ENCODE measurements at regions not wholly inside any gene's neighbourhood (a gene's known extent, or its start where the extent isn't known, plus 50 kb on each side); places are given as distances from the start of the nearest gene placed in this dataset.
"Not testable (repeated sequence)": the region's sequence is repeated elsewhere in the genome, so short reads cannot be mapped to it uniquely, and the experiment has no call there.

- no peak for DNase-seq (ENCODE audit: low spot score in 2 of 2)
- no peak overlapping the region for H3K4me3 ChIP-seq
- no peaks in the 10 kb centered on the region for H3K4me1 ChIP-seq
- in situ Hi-C loops (cut with MboI; ENCODE audit: low sequenced_read_pairs): no loop called here
- H3K36me3 ChIP-seq (replicated peaks): no peaks in the 10 kb centered on the region
- no peaks in the 10 kb centered on the region for H3K27me3 ChIP-seq (ENCODE audit: low read depth)
- H3K9me3 ChIP-seq: no peaks in the 10 kb centered on the region
Measured at GRCh38 chr5:18003312-18003711, 369.1 kb downstream of the TAF11L14 start.

- no peaks in the 10 kb centered on the region for H3K36me3 ChIP-seq (replicated peaks)
- no peak overlapping the region for H3K4me3 ChIP-seq
- no peaks in the 10 kb centered on the region for H3K4me1 ChIP-seq
- no peak for DNase-seq (ENCODE audit: low spot score in 2 of 2)
- H3K27me3 ChIP-seq (ENCODE audit: low read depth): no peaks in the 10 kb centered on the region
- H3K9me3 ChIP-seq: no peaks in the 10 kb centered on the region
- in situ Hi-C loops (cut with MboI; ENCODE audit: low sequenced_read_pairs): no loop called here
Measured at GRCh38 chr5:18003784-18004183, 369.5 kb downstream of the TAF11L14 start.

- H3K36me3 ChIP-seq (replicated peaks); in situ Hi-C loops (cut with MboI; ENCODE audit: low sequenced_read_pairs): not testable (repeated sequence)
Measured at GRCh38 chr5:18006235-18006634, 372.0 kb downstream of the TAF11L14 start.

GRCh38 chr5:18008940-18009339, 374.7 kb downstream of the TAF11L14 start:
- no peaks in the 10 kb centered on the region for H3K27me3 ChIP-seq (ENCODE audit: low read depth)
- H3K9me3 ChIP-seq: no peaks in the 10 kb centered on the region
- no peak for DNase-seq (ENCODE audit: low spot score in 2 of 2)
- H3K36me3 ChIP-seq (replicated peaks): no peaks in the 10 kb centered on the region
- in situ Hi-C loops (cut with MboI; ENCODE audit: low sequenced_read_pairs): no loop called here
- H3K4me1 ChIP-seq: no peaks in the 10 kb centered on the region
- H3K4me3 ChIP-seq: no peak overlapping the region

More at GRCh38 chr5:18006235-18006634, 372.0 kb downstream of the TAF11L14 start:
- not testable (repeated sequence) for H3K27me3 ChIP-seq (ENCODE audit: low read depth); H3K9me3 ChIP-seq; H3K4me3 ChIP-seq; DNase-seq (ENCODE audit: low spot score in 2 of 2); H3K4me1 ChIP-seq

GRCh38 chr5:18010053-18010452, 375.8 kb downstream of the TAF11L14 start:
- DNase-seq (ENCODE audit: low spot score in 2 of 2): no peak
- H3K4me3 ChIP-seq: no peak overlapping the region
- no peaks in the 10 kb centered on the region for H3K27me3 ChIP-seq (ENCODE audit: low read depth)
- in situ Hi-C loops (cut with MboI; ENCODE audit: low sequenced_read_pairs): no loop called here
- no peaks in the 10 kb centered on the region for H3K36me3 ChIP-seq (replicated peaks)
- no peaks in the 10 kb centered on the region for H3K4me1 ChIP-seq
- no peaks in the 10 kb centered on the region for H3K9me3 ChIP-seq

- no peaks in the 10 kb centered on the region for H3K9me3 ChIP-seq
- no peaks in the 10 kb centered on the region for H3K36me3 ChIP-seq (replicated peaks)
- DNase-seq (ENCODE audit: low spot score in 2 of 2): no peak
- no peaks in the 10 kb centered on the region for H3K27me3 ChIP-seq (ENCODE audit: low read depth)
- no peak overlapping the region for H3K4me3 ChIP-seq
- in situ Hi-C loops (cut with MboI; ENCODE audit: low sequenced_read_pairs): no loop called here
- no peaks in the 10 kb centered on the region for H3K4me1 ChIP-seq
Measured at GRCh38 chr5:18018472-18018871, 384.2 kb downstream of the TAF11L14 start.

GRCh38 chr5:18023275-18023674, 389.0 kb downstream of the TAF11L14 start:
- Histone ChIP-seq H3K9me3 (no peaks in the 10 kb centered on the region), H3K27me3 (ENCODE audit: low read depth) (no peaks in the 10 kb centered on the region), H3K4me3 (no peak overlapping the region), H3K36me3 (replicated peaks) (no peaks in the 10 kb centered on the region), H3K4me1 (no peaks in the 10 kb centered on the region)
- in situ Hi-C loops (cut with MboI; ENCODE audit: low sequenced_read_pairs): no loop called here
- no peak for DNase-seq (ENCODE audit: low spot score in 2 of 2)

- H3K36me3 ChIP-seq (replicated peaks): no peaks in the 10 kb centered on the region
- no peak overlapping the region for H3K4me3 ChIP-seq
- no peaks in the 10 kb centered on the region for H3K27me3 ChIP-seq (ENCODE audit: low read depth)
- DNase-seq (ENCODE audit: low spot score in 2 of 2): no peak
- no peaks in the 10 kb centered on the region for H3K4me1 ChIP-seq
- in situ Hi-C loops (cut with MboI; ENCODE audit: low sequenced_read_pairs): no loop called here
- no peaks in the 10 kb centered on the region for H3K9me3 ChIP-seq
Measured at GRCh38 chr5:18023986-18024385, 389.7 kb downstream of the TAF11L14 start.

GRCh38 chr5:18024542-18024941, 390.3 kb downstream of the TAF11L14 start:
- Histone ChIP-seq H3K36me3 (replicated peaks) (no peaks in the 10 kb centered on the region), H3K9me3 (no peaks in the 10 kb centered on the region), H3K4me3 (no peak overlapping the region), H3K4me1 (no peaks in the 10 kb centered on the region), H3K27me3 (ENCODE audit: low read depth) (no peaks in the 10 kb centered on the region)
- DNase-seq (ENCODE audit: low spot score in 2 of 2): no peak
- in situ Hi-C loops (cut with MboI; ENCODE audit: low sequenced_read_pairs): no loop called here

GRCh38 chr5:18027241-18027867, 393.1 kb downstream of the TAF11L14 start:
- H3K4me3 ChIP-seq: no peak overlapping the region
- H3K9me3 ChIP-seq: no peaks in the 10 kb centered on the region
- H3K36me3 ChIP-seq (replicated peaks): no peaks in the 10 kb centered on the region
- no peaks in the 10 kb centered on the region for H3K27me3 ChIP-seq (ENCODE audit: low read depth)
- DNase-seq (ENCODE audit: low spot score in 2 of 2): no peak
- no peaks in the 10 kb centered on the region for H3K4me1 ChIP-seq
- in situ Hi-C loops (cut with MboI; ENCODE audit: low sequenced_read_pairs): no loop called here

- DNase-seq (ENCODE audit: low spot score in 2 of 2): no peak
- Histone ChIP-seq H3K36me3 (replicated peaks) (no peaks in the 10 kb centered on the region), H3K4me3 (no peak overlapping the region), H3K27me3 (ENCODE audit: low read depth) (no peaks in the 10 kb centered on the region), H3K4me1 (no peaks in the 10 kb centered on the region), H3K9me3 (no peaks in the 10 kb centered on the region)
- in situ Hi-C loops (cut with MboI; ENCODE audit: low sequenced_read_pairs): no loop called here
Measured at GRCh38 chr5:18028036-18028435, 393.8 kb downstream of the TAF11L14 start.

GRCh38 chr5:18032744-18033143, 398.5 kb downstream of the TAF11L14 start:
- no peak overlapping the region for H3K4me3 ChIP-seq
- no peaks in the 10 kb centered on the region for H3K9me3 ChIP-seq
- in situ Hi-C loops (cut with MboI; ENCODE audit: low sequenced_read_pairs): no loop called here
- no peak for DNase-seq (ENCODE audit: low spot score in 2 of 2)
- H3K27me3 ChIP-seq (ENCODE audit: low read depth): no peaks in the 10 kb centered on the region
- no peaks in the 10 kb centered on the region for H3K36me3 ChIP-seq (replicated peaks)
- H3K4me1 ChIP-seq: no peaks in the 10 kb centered on the region

GRCh38 chr5:18036531-18036930, 402.3 kb downstream of the TAF11L14 start:
- Histone ChIP-seq H3K9me3 (no peaks in the 10 kb centered on the region), H3K36me3 (replicated peaks) (no peaks in the 10 kb centered on the region), H3K4me3 (no peak overlapping the region), H3K27me3 (ENCODE audit: low read depth) (no peaks in the 10 kb centered on the region), H3K4me1 (no peaks in the 10 kb centered on the region)
- in situ Hi-C loops (cut with MboI; ENCODE audit: low sequenced_read_pairs): no loop called here
- DNase-seq (ENCODE audit: low spot score in 2 of 2): no peak

- H3K27me3 ChIP-seq (ENCODE audit: low read depth): no peaks in the 10 kb centered on the region
- H3K9me3 ChIP-seq: no peaks in the 10 kb centered on the region
- H3K4me1 ChIP-seq: no peaks in the 10 kb centered on the region
- DNase-seq (ENCODE audit: low spot score in 2 of 2): no peak
- H3K36me3 ChIP-seq (replicated peaks): no peaks in the 10 kb centered on the region
- H3K4me3 ChIP-seq: no peak overlapping the region
- in situ Hi-C loops (cut with MboI; ENCODE audit: low sequenced_read_pairs): no loop called here
Measured at GRCh38 chr5:18037718-18038117, 403.5 kb downstream of the TAF11L14 start.

GRCh38 chr5:18043344-18043743, 409.1 kb downstream of the TAF11L14 start:
- H3K9me3 ChIP-seq: no peaks in the 10 kb centered on the region
- no peaks in the 10 kb centered on the region for H3K36me3 ChIP-seq (replicated peaks)
- H3K4me3 ChIP-seq: no peak overlapping the region
- no peak for DNase-seq (ENCODE audit: low spot score in 2 of 2)
- in situ Hi-C loops (cut with MboI; ENCODE audit: low sequenced_read_pairs): no loop called here
- H3K4me1 ChIP-seq: no peaks in the 10 kb centered on the region
- no peaks in the 10 kb centered on the region for H3K27me3 ChIP-seq (ENCODE audit: low read depth)

Measured in HAP-1 (cell line).